HG03457 (cell line): ENCODE measurements at regions not wholly inside any gene's neighbourhood (a gene's known extent, or its start where the extent isn't known, plus 50 kb on each side); places are given as distances from the start of the nearest gene placed in this dataset.

ENCODE experiments used
- ATAC-seq: cut with Tn5 transposase; IDR thresholded peaks from one replicate; pipeline ENCODE4 v1.9.1; 2021; ENCODE audit warnings: moderate number of reproducible peaks; ENCODE audit not compliant: unreplicated experiment

DNA sequence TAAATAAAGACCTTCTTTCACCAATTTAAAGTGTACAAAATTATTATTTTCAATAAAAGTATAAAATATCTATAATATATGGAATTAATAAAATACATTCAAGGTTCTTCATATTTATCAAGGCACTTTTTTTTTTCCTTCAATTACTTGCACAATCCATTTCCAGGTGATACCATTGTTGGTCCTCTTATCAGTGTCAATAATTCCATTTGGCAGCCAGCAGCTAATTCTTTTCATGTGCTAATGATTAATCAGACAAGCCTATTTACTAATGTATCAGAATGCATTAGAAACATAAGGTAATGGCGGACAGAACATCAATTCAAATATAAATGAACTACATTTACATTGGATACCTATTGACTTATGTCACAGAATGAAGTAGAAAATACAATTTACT is 622.2 kb downstream of the TOX3 start:
- ATAC-seq = no peak

GRCh38 chr16:51922476-51922875 is 624.5 kb downstream of the TOX3 start:
- no peak for ATAC-seq

DNA sequence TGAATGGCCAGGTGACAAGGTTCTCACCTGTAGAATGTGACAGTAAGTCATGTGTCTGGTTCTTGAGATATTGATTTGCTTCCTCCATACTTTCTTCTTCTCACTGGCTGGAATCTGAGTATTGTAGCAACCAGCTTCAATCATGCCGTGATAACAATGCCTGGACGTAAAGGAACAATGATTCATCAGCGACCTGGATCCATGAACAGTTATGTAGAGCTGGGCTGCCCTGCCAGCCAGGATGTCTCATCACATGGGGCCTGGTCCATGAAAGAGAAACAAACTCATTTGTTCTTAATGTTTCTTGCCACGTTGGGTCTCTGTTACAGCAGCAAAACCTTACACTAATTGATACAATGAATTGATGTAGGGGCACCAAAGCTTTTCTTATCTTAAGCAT is 627.2 kb downstream of the TOX3 start:
- ATAC-seq = no peak

DNA sequence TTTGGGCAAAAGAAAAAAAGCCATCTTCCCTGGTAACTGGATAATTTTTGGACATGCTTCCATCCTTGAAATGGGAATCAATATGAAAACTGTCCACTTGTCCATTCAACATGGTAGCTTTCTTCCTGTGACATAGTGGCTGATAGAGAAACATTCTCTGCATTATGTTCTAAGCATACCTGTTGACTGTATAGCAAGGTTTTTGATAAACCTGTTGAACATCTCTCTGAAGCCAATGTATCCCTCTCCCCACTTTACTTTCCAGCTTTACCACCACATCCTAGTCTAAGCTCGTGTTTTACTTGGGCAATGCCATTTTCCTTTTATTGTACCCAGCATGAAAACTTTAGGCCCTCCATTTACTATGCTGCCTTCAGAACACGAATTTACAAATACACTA is 630.1 kb downstream of the TOX3 start:
- ATAC-seq = no peak

GRCh38 chr16:51916231-51916630 is 630.7 kb downstream of the TOX3 start:
- ATAC-seq = no peak

DNA sequence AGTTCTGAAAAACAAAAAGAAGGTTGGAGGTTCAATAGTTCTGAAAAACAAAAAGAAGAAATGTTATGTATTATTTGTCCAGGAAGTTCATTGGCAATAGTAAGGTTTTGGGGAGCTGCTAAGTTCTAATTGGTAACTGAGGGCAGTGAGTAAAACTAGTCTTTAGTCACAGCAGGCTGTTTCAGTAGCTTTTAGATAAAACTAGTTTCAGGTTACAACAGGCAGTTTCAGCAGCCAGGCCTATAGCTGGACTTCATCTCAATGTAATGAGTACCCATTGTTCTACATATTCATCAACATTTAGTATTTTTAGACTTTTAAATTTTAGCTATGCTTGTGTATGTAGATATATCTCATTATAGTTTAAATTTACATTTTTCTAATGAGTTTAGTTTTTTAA is 639.3 kb downstream of the TOX3 start:
- no peak for ATAC-seq

- ATAC-seq = no peak
These were observed 646.6 kb downstream of the TOX3 start for GRCh38 chr16:51900221-51900780.

- ATAC-seq = no peak
These were observed 648.1 kb downstream of the TOX3 start for GRCh38 chr16:51898872-51899271.

GRCh38 chr16:51896013-51896412 is 650.9 kb downstream of the TOX3 start:
- ATAC-seq = no peak

GRCh38 chr16:51892293-51893007 is 654.5 kb downstream of the TOX3 start:
- ATAC-seq = no peak

DNA sequence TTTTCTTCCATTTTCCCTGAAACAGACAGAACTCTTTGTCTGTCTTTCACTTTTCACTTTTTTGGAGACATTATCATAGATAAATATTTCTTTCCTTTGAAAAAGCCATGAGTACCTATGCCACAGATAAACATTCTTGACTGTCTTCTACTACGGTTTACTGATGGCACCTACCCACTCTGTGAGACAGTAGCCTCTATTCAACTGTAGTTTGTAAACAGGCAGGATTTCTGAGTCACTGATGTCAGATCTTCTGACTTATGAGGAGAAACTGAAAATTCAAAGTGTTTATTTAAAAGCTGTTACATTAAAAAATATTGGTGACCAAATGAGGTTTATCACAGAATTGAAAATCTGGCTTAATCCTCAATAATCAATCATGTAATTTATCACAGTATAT is 658.4 kb downstream of the TOX3 start:
- no peak for ATAC-seq

GRCh38 chr16:51888016-51888415 is 658.9 kb downstream of the TOX3 start:
- ATAC-seq = no peak

DNA sequence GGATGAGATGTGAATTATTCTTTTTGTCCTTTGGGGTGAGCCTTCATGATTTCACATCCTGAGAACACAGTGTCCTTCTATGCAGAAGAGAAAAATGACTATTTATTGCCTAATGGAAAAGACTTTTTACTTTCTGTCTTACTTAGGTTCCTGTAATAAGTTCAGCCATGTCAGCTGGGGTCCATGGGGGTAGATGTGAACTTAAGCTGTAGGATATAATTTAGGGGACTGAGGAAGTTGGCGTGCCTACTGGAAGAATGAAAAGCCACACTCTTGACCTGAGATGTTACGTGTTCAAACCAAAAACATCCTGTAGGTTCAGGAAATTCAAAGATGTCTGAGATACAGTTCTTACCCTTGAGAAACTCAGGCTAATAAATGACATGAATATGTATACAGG is 660.5 kb downstream of the TOX3 start:
- ATAC-seq = no peak

DNA sequence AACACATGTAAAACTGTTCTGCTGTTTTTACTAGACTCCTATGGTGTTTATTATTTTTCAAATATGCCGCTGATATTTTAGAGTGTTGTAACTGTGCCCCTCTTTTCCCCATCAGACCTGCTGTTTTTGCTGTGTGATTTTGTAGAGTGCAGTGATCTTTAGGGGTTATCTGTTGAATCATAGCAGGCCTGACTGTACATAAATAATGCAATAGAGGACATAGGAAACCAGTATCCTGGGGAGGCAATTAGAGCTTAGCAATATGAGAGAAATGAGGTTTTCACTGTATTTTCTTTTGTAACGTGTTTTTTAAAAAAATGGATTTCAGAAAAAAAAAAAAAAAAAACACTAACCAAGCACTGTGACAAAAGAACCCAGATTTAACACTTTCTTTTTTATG is 662.2 kb downstream of the TOX3 start:
- ATAC-seq = no peak

GRCh38 chr16:51881731-51882130 is 665.2 kb downstream of the TOX3 start:
- ATAC-seq = no peak

DNA sequence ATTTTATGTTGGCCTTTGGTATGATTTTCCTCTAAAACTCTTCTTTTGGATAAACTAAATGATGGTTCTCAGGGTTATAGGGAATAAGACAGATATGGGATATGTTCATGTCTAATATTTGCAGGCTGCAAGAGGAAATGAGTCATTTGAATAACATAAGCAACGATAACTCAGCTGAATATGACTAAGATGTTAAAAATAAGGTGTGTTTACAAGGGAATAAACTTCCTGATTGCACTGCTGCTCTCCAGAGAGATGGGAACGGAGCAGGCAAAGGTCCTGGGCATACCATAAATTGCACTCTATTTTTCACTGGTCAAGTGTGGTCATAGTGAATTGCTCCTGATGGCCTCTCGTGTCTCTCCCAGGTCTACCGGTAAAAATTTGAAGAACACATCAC is 666.2 kb downstream of the TOX3 start:
- no peak for ATAC-seq

GRCh38 chr16:51877686-51878085 is 669.3 kb downstream of the TOX3 start:
- no peak for ATAC-seq

- ATAC-seq = no peak
These were observed 670.0 kb downstream of the TOX3 start for GRCh38 chr16:51876934-51877333.

GRCh38 chr16:51876601-51876875 is 670.4 kb downstream of the TOX3 start:
- ATAC-seq = no peak

- no peak for ATAC-seq
These were observed 670.9 kb downstream of the TOX3 start for GRCh38 chr16:51875834-51876600.

GRCh38 chr16:51872524-51872923 is 674.4 kb downstream of the TOX3 start:
- ATAC-seq = no peak

DNA sequence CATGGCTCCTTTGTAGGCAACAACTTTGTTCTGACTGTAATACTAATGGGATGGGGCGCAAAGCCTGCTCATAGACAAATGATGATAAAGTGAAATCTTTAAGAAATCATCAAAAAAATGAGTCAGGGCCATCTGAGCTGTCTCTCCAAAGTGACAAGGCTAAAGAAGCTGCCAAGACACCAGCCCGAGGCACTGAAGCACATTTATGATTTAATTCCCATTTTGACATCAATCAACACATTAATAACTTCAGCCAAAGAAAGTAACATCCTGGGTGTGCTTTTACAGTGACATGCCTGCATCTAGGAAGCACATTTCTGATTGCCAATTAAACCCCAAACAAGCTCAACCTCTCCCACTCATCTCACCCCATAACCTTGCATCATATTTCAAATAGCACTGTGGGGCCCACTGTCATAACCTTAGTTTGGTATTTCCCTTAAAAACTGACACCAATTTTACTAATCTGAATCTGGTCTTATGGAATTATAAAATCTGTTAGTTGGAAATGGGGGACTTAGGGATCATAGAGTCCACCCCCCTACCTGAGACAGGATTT is 676.6 kb downstream of the TOX3 start:
- no peak for ATAC-seq
